Trophoblast cell (in vitro differentiated cells and primary cell): ENCODE measurements at regions not wholly inside any gene's neighbourhood (a gene's known extent, or its start where the extent isn't known, plus 50 kb on each side); places are given as distances from the start of the nearest gene placed in this dataset.

Source experiments
- DNase-seq, 2 donors: peaks; one replicate each; pipeline ENCODE4 v3.0.0-alpha.2; 2016
- H2AFZ ChIP-seq: 2 replicates; pipeline ENCODE4 v1.6.1; 2013; ENCODE audit warnings: low read length, moderate library complexity, mild to moderate bottlenecking; ENCODE audit not compliant: insufficient read depth, poor library complexity
- H2AK5ac ChIP-seq: 2 replicates; pipeline ENCODE4 v1.6.1; 2013; ENCODE audit warnings: mild to moderate bottlenecking, low read length
- H2BK120ac ChIP-seq: 2 replicates; pipeline ENCODE4 v1.6.1; 2013; ENCODE audit warnings: low read length, mild to moderate bottlenecking, moderate library complexity; ENCODE audit not compliant: insufficient read depth, poor library complexity
- H2BK12ac ChIP-seq: 2 replicates; pipeline ENCODE4 v1.6.1; 2013; ENCODE audit warnings: mild to moderate bottlenecking, low read length, moderate library complexity
- H2BK5ac ChIP-seq: 2 replicates; pipeline ENCODE4 v1.6.1; 2013; ENCODE audit warnings: low read length, low read depth, moderate library complexity, mild to moderate bottlenecking; ENCODE audit not compliant: poor library complexity
- H3K14ac ChIP-seq: 2 replicates; pipeline ENCODE4 v1.6.1; 2013; ENCODE audit warnings: mild to moderate bottlenecking, low read length
- H3K18ac ChIP-seq: 2 replicates; pipeline ENCODE4 v1.6.1; 2013; ENCODE audit warnings: mild to moderate bottlenecking, low read length
- H3K23ac ChIP-seq: 2 replicates; pipeline ENCODE4 v1.6.1; 2013; ENCODE audit warnings: low read length
- H3K27ac ChIP-seq: 2 replicates; pipeline ENCODE4 v1.5.1; 2013; ENCODE audit warnings: low read depth, mild to moderate bottlenecking, inconsistent platforms, low read length, moderate library complexity
- H3K27me3 ChIP-seq: 2 replicates; pipeline ENCODE4 v1.6.1; 2013; ENCODE audit warnings: inconsistent platforms, mild to moderate bottlenecking, low read length, moderate library complexity; ENCODE audit not compliant: insufficient read depth
- H3K36me3 ChIP-seq, 2 experiments: 1 replicate in 1 of 2; 2 replicates in 1 of 2; pipeline ENCODE4 v1.6.1; 2013; ENCODE audit warnings: low read length in 2 of 2, mild to moderate bottlenecking in 2 of 2, moderate library complexity in 1 of 2; ENCODE audit not compliant: insufficient read depth in 2 of 2, control insufficient read depth in 1 of 2
- H3K4ac ChIP-seq: 2 replicates; pipeline ENCODE4 v1.6.1; 2013; ENCODE audit warnings: low read depth, mild to moderate bottlenecking, low read length, moderate library complexity
- H3K4me1 ChIP-seq, 2 experiments: 1 replicate in 1 of 2; 2 replicates in 1 of 2; pipeline ENCODE4 v1.6.1; 2013; ENCODE audit warnings: low read length in 2 of 2, mild to moderate bottlenecking in 2 of 2, moderate library complexity in 1 of 2; ENCODE audit not compliant: insufficient read depth in 2 of 2, control insufficient read depth in 1 of 2
- H3K4me2 ChIP-seq: 2 replicates; pipeline ENCODE4 v1.6.1; 2013; ENCODE audit warnings: inconsistent platforms, mild to moderate bottlenecking, low read length, moderate library complexity
- H3K4me3 ChIP-seq: 2 replicates; pipeline ENCODE4 v1.5.1; 2013; ENCODE audit warnings: mild to moderate bottlenecking, low read depth, low read length, inconsistent platforms
- H3K79me1 ChIP-seq: one replicate; pipeline ENCODE4 v1.6.1; 2013; ENCODE audit warnings: low read length
- H3K79me2 ChIP-seq: 2 replicates; pipeline ENCODE4 v1.6.1; 2013; ENCODE audit warnings: low read length, mild to moderate bottlenecking; ENCODE audit not compliant: control insufficient read depth, insufficient read depth, poor library complexity
- H3K9ac ChIP-seq: 2 replicates; pipeline ENCODE4 v1.6.1; 2013; ENCODE audit warnings: mild to moderate bottlenecking, low read length
- H3K9me3 ChIP-seq: 2 replicates; pipeline ENCODE4 v1.6.1; 2013; ENCODE audit warnings: low read depth, mild to moderate bottlenecking, control low read depth, inconsistent platforms, low read length; ENCODE audit not compliant: insufficient read depth
- H4K12ac ChIP-seq: 2 replicates; pipeline ENCODE4 v1.6.1; 2013; ENCODE audit warnings: low read depth, mild to moderate bottlenecking, low read length, moderate library complexity
- H4K8ac ChIP-seq: 2 replicates; pipeline ENCODE4 v1.6.1; 2013; ENCODE audit warnings: low read depth, mild to moderate bottlenecking, low read length, moderate library complexity
- H4K91ac ChIP-seq: one replicate; pipeline ENCODE4 v1.6.1; 2013; ENCODE audit warnings: low read depth, mild to moderate bottlenecking, low read length, moderate library complexity
- WGBS: extraction: QIAGEN DNeasy Blood & Tissue Kit; methylation state at CpG from one replicate; pipeline ENCODE4 v1.1.7; 2013; ENCODE audit warnings: missing lambda C conversion rate; ENCODE audit not compliant: insufficient read length, insufficient coverage; ENCODE audit errors: extremely low coverage; 5-methylcytosine and 5-hydroxymethylcytosine counted together

DNA sequence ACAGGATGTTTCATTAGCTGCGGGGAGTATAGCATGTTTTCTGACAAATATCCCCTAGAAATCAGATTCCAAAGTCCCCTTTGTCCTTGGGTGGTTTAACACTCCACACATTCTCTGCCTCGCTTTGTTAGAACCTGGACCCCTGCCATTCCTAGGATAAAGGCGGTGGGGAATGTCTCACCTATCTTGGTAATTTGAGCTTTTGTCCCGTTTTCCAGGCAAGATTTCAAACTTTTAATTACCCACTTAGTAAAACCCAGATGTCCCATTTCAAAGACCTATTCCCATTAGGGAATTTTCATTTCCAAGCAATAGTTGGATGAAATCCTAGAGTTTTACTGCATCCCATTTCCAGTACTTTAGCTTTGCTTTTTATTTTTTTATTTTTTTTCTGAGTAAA is 501.0 kb upstream of the MAP3K7 start:
- H3K4me1 ChIP-seq: no peaks in the 10 kb centered on the region
- H3K9ac ChIP-seq: no peak overlapping the region
- DNase-seq: no peak
- no peak overlapping the region for H2BK12ac ChIP-seq
- H2BK120ac ChIP-seq: no peak overlapping the region
- no CpG with 5 or more reads among the region's 4 CpGs for WGBS
- H3K18ac ChIP-seq: no peak overlapping the region
- H4K12ac ChIP-seq: no peak overlapping the region
- no peak overlapping the region for H3K4ac ChIP-seq
- H2AK5ac ChIP-seq: no peak overlapping the region
- H3K23ac ChIP-seq: no peak overlapping the region
- H4K91ac ChIP-seq: no peak overlapping the region
- no peak overlapping the region for H4K8ac ChIP-seq
- no peak overlapping the region for H3K27ac ChIP-seq
- no peaks in the 10 kb centered on the region for H3K79me1 ChIP-seq
- no peak overlapping the region for H2AFZ ChIP-seq
- no peak overlapping the region for H2BK5ac ChIP-seq
- H3K79me2 ChIP-seq: no peaks in the 10 kb centered on the region
- H3K27me3 ChIP-seq: no peaks in the 10 kb centered on the region
- H3K4me3 ChIP-seq: no peak overlapping the region
- H3K9me3 ChIP-seq: no peaks in the 10 kb centered on the region
- no peak overlapping the region for H3K14ac ChIP-seq
- no peak overlapping the region for H3K4me2 ChIP-seq
- no peaks in the 10 kb centered on the region for H3K36me3 ChIP-seq

- Histone ChIP-seq H4K8ac (no peak overlapping the region), H3K4me3 (no peak overlapping the region), H3K79me2 (no peaks in the 10 kb centered on the region), H3K9ac (no peak overlapping the region), H3K4me1 (peaks cover 0 to 3% of the 10 kb centered on the region in 2 experiments), H3K18ac (no peak overlapping the region), H3K23ac (no peak overlapping the region), H2AFZ (no peak overlapping the region), H2BK12ac (no peak overlapping the region), H3K27ac (no peak overlapping the region), H4K12ac (no peak overlapping the region), H3K14ac (no peak overlapping the region), H2BK5ac (no peak overlapping the region), H2BK120ac (no peak overlapping the region), H3K4ac (no peak overlapping the region), H3K27me3 (no peaks in the 10 kb centered on the region), H3K4me2 (no peak overlapping the region), H3K36me3 (no peaks in the 10 kb centered on the region), H4K91ac (no peak overlapping the region), H3K9me3 (no peaks in the 10 kb centered on the region), H2AK5ac (no peak overlapping the region), H3K79me1 (no peaks in the 10 kb centered on the region)
- no CpG with 5 or more reads among the region's 5 CpGs for WGBS
- DNase-seq: no peak
These were observed 496.3 kb upstream of the MAP3K7 start for GRCh38 chr6:91083211-91083610.

- H3K4me1 ChIP-seq: peaks cover 0 to 3% of the 10 kb centered on the region in 2 experiments
- H2BK120ac ChIP-seq: no peak overlapping the region
- H2BK12ac ChIP-seq: no peak overlapping the region
- H3K4me2 ChIP-seq: no peak overlapping the region
- H4K91ac ChIP-seq: no peak overlapping the region
- no peak overlapping the region for H2AK5ac ChIP-seq
- H3K14ac ChIP-seq: no peak overlapping the region
- no peak overlapping the region for H4K12ac ChIP-seq
- no peak overlapping the region for H3K23ac ChIP-seq
- H3K79me2 ChIP-seq: no peaks in the 10 kb centered on the region
- no peak overlapping the region for H2AFZ ChIP-seq
- H3K4me3 ChIP-seq: no peak overlapping the region
- no peak overlapping the region for H2BK5ac ChIP-seq
- no peak overlapping the region for H3K27ac ChIP-seq
- no peaks in the 10 kb centered on the region for H3K27me3 ChIP-seq
- H3K18ac ChIP-seq: no peak overlapping the region
- no peaks in the 10 kb centered on the region for H3K9me3 ChIP-seq
- H3K9ac ChIP-seq: no peak overlapping the region
- H3K4ac ChIP-seq: no peak overlapping the region
- H3K79me1 ChIP-seq: no peaks in the 10 kb centered on the region
- DNase-seq: peak in 1 of 2 donors; percentile 6
- WGBS: no CpG with 5 or more reads among the region's 3 CpGs
- no peak overlapping the region for H4K8ac ChIP-seq
- H3K36me3 ChIP-seq: no peaks in the 10 kb centered on the region
These were observed 495.5 kb upstream of the MAP3K7 start for GRCh38 chr6:91082311-91082832.

DNA sequence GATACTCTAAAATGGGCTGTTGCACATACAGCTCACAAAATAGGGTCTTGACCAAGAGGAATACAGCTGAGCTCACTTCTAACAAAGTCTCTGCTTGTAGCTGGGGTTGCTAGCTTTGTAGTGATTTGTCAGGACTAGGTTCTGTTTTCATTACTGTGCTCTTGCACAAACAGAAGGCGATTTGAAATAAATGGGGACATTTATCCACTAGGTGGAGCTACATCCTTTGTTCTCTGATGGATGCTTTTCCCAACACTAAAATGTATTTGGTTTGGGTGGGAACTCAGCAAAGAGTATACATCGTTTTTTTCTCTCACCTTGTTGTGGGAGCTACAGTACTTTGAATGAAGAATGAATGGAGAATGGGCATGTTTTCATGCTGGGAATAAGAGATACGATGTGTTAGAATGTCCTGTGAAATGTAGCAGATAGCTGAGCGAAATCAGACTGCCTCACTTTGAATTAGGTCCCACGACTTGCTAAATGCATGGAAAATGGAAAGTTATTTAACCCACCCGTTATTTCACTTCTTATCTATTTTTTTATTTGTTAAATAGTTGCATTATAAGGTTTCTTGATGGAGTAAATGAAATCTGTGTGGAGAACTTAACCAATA is 494.7 kb upstream of the MAP3K7 start:
- no CpG with 5 or more reads among the region's 6 CpGs for WGBS
- H3K27me3 ChIP-seq: no peaks in the 10 kb centered on the region

More for the DNA sequence above, 494.7 kb upstream of the MAP3K7 start:
- Histone ChIP-seq H3K9me3 (no peaks in the 10 kb centered on the region), H2AFZ (no peak overlapping the region), H3K9ac (no peak overlapping the region), H3K4me3 (no peak overlapping the region), H2AK5ac (no peak overlapping the region), H4K8ac (no peak overlapping the region), H3K27ac (no peak overlapping the region), H2BK120ac (no peak overlapping the region), H2BK12ac (no peak overlapping the region), H4K12ac (no peak overlapping the region), H3K4me1 (peaks cover 0 to 3% of the 10 kb centered on the region in 2 experiments), H2BK5ac (no peak overlapping the region), H3K18ac (no peak overlapping the region), H3K23ac (no peak overlapping the region), H4K91ac (no peak overlapping the region), H3K36me3 (no peaks in the 10 kb centered on the region), H3K4ac (no peak overlapping the region), H3K79me2 (no peaks in the 10 kb centered on the region), H3K14ac (no peak overlapping the region), H3K79me1 (no peaks in the 10 kb centered on the region), H3K4me2 (no peak overlapping the region)
- peak in 1 of 2 donors; percentile 72 for DNase-seq
